HG03196 (cell line): ENCODE measurements at regions not wholly inside any gene's neighbourhood (a gene's known extent, or its start where the extent isn't known, plus 50 kb on each side); places are given as distances from the start of the nearest gene placed in this dataset.

Experiments
- ATAC-seq: cut with Tn5 transposase; IDR thresholded peaks from one replicate; pipeline ENCODE4 v1.9.1; 2021; ENCODE audit not compliant: unreplicated experiment

DNA sequence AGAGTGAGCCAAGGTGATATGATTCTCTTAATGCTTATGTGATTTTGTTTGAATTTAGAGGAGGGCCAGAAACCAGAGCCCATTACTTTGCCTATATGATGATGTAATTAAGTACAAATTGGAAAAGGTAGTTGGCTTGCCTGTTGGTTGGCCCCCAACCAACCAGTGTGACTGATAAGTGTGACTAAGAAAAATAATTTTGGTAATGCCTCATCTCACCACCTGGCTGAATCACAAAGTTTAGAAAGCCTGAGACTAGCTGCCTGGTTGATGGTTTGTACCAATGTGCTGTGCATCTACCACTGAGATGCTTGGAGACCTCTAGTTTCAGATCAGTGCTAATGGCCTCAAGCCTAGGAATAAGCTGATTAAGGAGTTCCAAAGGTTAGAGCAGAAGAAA lies 338.7 kb downstream of the CDH2 start:
- ATAC-seq: no peak

DNA sequence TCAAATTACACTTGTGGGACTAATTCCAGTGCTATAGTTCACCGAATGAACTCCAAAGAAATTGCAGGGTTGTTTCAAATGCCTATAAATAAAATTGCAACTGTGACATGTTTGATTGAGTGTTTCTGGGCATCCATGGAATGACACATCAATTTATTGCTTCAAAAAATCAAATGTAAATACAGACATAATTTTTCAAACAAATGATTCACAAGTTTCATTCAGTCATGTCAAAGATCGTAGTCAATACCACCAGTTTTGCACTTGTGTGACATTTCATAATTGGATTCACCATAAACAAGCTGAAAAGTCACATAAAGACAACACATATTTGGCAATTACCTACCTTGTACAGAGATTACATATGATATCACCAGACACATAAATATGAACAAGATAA lies 350.8 kb downstream of the CDH2 start:
- no peak for ATAC-seq

DNA sequence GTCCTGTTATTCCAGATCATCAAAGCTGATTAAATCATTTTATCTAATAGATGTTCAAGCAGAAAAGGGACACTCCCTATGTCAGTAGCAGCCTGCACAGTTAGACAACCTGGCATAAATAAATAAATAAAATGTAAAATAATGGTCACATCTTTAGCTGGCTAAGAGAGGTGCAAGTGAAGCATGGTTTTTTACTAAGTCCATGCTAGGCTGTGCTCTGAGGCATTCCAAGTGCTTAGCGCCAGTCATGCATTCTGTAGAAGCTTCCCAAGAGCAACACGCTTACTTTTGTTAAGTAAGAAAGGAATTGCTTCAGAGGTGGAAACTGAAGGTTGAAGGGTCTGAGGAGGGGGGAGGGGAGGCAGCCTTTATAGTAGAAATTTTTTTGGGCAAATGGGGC lies 351.2 kb downstream of the CDH2 start:
- no peak for ATAC-seq

DNA sequence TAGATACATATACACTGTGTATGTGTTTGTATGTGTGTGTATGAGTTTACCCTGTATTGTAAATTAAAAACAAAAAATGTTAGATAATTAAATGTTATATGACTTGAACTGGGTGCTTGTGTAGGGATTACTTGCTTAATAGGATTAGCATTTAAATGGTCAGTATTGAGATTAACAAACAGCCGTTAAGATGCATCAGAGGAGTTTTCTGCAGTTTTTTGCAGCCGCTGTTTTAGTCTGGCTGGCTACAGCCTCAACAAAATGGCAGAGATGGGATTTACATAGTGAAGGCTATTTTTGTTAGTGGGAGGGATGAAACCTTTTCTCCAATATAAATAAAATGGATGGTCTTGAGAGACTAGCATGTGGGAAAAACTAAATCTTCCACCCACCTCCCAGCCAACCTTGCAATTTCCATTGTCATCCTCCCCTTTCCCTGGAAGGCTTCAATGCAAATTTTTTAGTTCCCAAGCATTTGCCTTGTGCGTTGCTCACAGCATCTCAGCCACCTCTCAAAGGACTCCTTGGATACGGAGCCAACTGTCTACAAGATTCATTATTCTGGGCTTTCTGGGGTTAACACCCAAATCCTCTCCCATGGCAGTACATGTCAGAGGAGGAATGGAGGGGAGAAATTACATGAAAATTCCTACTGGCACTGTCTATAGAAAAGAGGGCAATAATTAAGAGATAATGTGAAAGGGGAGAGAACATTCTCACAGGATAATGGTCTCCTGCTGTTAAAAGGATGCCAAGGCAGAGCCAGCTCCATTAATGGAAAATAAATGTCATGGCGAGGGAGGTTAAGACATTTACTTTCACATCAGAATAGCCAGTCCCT lies 351.9 kb downstream of the CDH2 start:
- no peak for ATAC-seq

DNA sequence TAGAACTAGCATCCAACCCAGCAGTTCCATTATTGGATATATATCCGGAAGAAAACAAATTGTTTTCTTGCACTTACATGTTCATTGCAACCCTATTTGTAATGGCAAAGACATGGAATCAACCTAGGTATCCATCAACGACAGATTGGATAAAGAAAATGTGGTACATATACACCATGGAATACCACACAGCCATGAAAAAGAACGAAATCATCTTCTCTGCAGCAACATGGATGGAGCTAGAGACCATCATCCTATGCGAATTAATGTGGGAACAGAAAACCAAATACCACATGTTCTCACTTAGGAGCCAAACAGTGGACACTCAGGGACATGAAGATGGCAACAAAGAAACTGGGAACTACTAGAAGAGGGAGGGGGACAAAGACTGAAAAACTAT lies 352.7 kb downstream of the CDH2 start:
- ATAC-seq: no peak

DNA sequence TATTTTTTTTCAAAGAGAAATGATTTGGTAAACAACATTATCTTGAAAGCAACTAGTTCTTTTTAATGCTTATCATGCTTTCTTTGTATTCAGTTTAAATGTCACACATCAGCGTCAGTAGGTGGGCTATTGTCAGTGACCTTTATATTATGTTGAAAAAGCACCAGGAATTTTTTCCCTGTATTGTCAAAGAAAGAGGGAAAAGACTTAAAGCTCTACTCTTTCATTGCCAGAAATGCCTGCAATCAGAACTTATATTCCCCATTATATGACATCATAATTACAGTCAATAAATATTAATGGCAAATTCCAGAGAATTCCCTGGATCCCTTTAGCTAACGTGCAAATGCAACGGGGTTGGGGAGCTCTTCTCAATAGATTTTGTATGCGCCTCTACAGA lies 353.9 kb downstream of the CDH2 start:
- no peak for ATAC-seq

DNA sequence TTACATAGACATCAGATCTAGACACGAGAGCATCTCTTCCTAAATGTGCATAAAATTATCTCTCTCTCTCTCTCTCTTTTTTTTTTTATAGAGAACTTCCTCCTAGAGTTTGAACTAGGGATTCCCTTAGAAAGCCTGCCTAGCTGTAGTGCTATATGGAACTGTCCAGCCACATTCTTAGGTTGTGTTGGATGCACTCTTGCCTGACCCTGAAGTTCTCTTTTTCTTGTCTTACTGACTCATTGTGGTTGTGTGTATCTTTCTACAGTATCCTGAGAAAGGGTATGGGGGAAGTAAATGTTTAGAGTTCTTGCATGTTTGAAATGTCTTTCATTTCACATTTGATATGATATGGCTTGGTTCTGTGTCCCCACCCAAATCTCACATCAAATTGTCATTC lies 368.2 kb downstream of the CDH2 start:
- no peak for ATAC-seq

DNA sequence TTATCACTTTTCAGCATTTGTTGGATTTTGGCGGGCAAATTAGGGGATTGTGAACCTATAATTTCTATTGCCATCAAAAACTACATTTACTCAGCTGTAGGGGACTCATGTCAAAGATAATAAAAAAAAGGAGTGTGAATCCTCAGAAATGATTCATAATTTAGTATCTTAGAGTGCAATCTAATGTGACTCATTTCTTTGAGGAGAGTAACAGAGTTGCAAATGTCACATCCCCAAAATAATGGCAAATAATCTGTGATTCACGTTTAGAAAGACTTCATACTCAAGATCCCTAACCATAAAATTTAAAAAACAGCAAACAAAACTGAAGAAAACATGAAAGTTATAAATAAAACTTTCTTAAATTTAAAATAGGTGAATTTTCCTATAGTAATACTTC lies 373.0 kb downstream of the CDH2 start:
- no peak for ATAC-seq

DNA sequence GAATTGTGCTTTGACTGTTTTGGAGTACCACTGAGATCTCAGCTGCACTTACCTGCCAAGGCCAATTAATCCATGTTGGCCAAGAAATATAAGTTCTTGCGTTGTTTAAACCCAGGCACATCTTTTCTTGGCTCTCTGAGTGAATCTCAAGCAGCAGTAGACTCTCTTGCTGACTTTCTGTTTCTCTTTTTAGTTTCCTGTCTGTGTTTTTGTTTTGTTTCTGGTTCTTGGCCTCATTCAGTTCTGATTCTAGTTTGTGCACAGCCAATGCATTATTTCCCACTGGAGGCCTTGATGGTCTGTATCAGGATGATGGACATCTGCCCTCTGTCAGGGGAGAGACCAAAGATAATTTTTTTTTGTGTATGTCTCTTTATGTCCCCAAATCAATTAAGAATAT lies 379.4 kb downstream of the CDH2 start:
- no peak for ATAC-seq

DNA sequence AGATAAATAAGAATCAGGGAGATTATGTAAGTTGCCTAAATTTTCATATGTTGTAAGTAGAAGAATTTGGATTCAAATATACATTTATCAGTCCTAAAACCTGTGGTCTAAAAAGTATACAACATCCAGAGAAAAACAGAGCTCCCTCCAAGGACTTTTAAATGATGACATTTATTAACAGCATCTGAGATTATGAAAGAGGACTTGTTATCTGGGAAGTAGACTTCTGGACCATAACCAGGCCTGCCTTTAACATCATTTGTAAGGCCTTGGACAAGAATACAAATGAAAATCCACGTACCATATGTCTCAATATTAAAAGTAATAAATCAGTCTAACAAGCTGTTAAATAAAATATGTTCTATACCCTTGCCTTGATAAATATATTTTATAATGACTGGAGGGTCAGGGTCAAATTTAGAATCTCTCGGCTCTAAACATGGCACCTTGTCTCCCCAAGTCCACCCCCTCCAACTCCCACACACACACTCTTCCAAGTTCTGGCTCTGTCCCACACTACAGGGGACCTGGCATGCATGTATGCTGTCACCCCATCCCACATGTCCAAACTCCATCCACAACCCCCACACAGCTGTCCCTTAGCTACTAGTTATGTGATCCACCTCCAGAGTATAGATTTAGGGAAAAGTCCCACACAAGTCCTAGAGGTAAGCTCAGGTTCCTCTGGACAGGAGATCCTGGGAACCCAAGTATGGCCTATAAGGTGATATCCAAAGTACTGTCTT lies 382.6 kb downstream of the CDH2 start:
- no peak for ATAC-seq

DNA sequence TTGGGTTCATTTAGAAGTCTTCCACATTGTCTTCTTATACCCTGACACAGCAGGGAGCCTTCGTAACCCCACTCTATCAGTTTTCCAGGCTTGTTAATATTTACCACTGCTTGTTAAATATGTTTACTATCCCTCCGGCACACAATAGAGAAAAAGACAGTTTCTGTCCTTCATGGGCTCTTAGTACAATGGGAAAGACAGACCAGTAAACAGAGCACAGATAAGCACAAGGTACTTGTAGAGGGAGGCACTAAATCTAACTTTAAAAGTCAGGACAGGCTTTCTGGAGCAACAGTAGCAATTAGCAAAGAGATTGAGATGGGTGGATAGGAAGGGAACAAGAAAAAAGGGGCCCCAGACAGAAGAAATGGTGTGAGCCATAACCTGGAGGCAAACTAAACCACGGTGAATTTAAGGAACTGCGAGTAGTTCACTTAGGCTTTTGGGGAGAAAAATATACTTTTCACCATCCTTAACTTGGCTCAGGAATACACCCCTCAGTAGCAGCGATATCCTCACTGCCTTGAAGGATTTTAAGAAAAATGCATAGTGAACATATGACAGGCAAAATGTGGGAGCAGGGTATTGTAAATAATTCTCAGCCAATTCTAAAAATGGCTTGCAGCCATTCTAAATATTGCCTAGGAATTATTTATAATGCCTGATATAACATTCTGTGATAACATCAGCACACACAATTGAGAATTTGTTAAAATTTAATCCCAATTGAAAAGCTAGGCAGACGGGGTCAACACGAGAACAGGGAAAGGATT lies 383.7 kb downstream of the CDH2 start:
- no peak for ATAC-seq

DNA sequence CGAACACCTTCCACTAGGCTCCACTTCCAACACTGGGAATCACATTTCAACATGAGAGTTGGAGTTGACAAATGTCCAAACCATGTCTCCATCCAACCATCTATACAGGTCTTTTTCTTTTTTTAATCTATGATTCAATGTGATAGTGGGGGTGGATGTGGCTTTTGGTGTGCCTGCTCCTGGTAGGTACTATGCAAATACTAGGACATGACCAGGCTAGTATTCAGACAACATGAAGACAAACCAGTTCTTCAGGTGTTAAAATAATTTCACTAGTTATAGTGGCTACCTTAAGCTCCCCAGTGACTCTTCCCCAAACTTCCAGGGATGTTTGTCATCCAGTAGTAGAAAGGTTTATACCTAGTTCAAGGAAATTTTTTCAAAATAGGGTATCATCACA lies 387.5 kb downstream of the CDH2 start:
- no peak for ATAC-seq

DNA sequence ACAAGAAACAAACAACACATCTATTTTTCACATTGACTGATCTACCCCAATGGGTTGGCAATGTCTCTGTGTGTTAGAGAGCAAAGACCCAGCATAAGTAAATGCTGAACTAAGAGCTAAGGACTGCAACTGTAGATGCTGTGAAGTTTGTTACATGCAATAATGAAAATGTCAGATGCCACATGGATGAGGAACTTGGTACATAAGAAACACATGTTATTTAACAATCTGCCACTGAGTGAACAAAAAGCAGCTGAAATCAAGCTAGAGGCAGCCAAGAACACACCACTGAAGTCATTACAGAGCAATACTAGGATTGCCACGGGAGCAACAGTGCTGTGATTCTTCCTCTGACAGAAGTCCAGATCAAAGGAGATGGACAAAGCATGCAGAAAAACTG lies 389.4 kb downstream of the CDH2 start:
- no peak for ATAC-seq

DNA sequence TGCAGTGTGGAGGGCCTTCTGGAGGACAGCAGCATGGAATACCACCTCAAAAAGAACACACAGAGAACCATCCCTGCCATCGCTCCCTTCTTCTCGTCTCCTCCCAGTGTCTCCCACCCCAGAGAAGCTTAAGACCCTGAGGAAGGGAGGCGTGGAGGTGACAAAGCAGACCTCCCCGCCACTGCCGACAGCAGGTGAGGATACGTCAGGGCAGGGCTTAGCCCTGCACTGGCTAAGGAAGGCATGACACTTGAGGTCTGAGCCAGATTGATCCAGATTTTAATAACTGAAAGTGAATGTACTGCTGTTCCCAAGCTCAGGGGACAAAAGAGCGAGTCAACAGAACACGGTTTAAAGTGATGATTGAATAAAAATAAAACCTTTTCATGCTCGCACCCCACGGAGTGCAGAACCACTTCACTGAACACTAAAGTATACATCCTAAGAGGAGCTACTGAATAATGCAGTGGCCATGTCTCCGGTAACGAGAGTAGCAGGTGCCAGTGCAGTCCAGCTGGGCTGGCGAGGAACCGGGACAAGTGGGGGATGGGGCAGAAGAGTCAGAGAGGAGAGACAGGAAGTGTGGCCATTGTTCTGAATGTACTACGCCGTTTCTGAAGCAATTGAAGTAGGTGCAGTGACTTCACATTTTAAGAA lies 391.0 kb downstream of the CDH2 start:
- no peak for ATAC-seq

DNA sequence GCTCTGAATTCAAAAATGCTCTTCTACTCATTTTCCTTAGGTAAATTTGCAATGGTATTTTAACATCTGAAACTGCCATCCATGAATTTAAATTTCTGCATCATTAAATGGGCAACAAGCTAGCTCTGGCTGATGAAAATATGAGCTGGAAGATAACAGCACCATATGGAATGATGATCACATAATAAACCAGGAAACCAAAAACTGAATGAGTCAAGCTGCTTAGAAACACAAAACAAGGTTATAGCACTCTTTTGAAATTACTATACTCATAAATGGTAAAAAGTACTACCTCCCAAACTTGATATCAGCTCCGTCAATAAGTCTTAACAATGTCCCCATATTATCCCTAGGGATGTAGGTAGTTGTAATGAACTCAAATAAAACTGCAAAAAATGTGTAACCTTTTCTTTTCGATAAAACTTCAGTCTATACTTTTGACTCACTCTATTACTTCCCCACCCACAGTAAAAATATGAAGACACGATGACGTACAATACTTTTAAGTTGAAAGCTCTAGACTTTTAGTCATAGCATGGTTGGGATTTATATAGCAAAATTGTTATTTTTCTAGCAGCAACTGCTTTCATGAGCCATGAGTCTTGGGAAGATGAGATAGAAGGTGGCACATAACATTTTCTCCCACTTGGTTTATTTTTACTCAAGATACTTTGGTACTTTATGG lies 396.7 kb downstream of the CDH2 start:
- no peak for ATAC-seq

DNA sequence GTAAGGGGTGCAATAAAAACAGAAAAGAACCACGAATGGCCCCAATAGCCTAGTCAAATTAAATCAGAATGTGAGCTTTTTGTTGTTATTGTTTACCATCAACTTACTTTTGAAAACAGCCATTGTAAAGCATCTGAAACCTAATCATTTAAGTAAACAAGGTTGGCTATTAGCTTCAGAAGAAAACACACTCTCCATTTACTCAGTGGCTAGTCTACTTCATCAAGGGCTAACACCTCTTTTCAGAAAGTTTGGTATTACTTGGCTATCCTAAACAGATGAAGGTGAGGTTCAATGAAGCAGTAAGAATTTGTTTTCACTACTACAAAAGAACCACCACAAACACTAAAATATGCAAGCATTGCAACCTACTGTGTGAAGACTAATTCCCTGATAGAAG lies 398.0 kb downstream of the CDH2 start:
- no peak for ATAC-seq

DNA sequence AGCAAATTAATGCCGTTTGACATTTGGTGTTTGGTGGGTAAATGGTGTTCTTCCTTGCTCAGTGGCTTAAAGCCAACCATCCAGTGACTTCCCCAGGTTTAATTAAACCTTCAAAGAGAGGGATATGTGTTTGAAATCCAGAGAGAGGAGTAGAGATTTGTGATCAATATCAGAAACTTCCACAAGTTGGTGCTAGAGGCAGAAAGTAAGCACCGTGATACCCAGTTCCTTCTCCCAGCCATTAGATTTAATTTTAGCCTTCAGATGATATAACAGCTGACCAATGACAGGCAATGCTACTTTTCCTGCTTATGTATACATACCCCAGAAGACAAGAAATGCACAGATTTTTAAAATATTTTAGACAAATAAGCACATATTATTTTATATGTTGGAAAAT lies 398.5 kb downstream of the CDH2 start:
- ATAC-seq: no peak

DNA sequence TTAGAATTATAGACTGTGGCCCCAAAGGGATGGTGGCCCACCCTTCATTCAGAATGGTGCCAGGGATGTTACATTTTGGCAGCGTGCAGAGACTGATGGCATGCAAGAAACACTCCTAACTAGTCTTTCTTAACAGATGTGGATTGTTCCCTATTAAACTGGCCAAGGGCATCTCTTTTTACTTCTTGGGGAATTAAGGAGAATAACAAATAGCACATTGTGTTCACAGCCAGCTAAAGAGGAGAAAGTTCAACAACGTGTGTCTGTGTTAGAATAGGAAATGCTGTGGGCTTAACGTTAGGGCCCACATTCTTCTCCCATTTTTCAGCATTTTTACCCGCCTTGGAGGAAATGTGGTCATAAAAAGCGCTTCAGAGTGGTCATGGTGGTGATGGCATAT lies 404.8 kb downstream of the CDH2 start:
- no peak for ATAC-seq

DNA sequence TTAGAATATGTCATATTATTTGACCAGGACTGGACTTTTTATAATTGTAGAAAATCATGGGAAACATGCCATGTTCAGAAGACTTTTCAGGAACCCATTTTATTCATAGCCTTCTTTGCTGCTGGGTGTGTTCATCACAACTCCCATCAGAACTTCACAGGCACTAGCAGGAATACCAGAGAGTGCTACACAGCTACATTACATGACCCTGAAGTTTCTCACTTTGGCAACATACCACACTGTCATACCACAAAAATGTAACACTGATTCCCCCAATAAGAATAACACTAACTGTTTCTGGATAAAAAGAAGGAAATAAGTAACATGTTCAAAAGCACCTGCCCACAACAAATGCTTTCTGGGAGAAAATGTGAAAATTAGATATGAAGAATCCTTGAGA lies 405.4 kb downstream of the CDH2 start:
- ATAC-seq: no peak

DNA sequence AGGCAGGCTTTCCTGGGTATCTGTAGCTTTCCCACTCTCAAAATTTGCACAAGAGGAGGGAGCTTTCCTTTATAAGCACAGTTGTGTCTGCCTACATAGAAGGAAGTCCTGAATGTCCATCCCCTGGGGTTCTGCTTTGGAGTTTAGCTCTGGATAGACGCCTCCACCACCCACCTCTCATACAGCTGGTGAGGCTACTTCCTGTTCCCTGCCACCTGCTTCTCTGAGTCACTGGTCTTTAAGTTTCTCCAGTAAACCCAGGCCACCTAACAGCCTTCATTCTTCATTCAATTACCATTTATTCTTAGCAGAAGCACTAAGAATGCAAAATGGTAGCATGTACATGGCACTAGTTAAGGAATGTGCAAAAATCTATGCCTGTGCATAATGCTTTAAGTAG lies 407.8 kb downstream of the CDH2 start:
- ATAC-seq: no peak

DNA sequence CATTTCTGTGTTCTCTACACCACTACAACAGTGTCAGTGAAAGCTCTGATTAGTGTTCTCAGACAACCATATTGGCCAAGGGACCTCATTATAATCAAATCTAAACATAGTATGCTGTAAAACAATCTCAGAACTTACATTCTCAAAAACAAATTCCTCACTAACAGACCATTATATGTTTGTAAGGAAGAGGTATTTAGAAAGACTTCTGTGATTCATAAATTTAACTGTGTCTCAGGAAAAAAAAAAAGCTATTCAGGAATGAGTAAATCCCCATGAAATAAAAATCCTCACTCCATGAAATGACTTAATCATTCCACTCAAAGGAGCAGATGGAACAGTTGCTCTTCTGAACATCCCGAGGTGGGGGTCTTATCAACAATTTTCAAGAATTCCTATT lies 413.0 kb downstream of the CDH2 start:
- no peak for ATAC-seq
